ENCODE measurements at regions not wholly inside any gene's neighbourhood (a gene's known extent, or its start where the extent isn't known, plus 50 kb on each side); places are given as distances from the start of the nearest gene placed in this dataset.
"Not testable (repeated sequence)": the region's sequence is repeated elsewhere in the genome, so short reads cannot be mapped to it uniquely, and the experiment has no call there.

DNA sequence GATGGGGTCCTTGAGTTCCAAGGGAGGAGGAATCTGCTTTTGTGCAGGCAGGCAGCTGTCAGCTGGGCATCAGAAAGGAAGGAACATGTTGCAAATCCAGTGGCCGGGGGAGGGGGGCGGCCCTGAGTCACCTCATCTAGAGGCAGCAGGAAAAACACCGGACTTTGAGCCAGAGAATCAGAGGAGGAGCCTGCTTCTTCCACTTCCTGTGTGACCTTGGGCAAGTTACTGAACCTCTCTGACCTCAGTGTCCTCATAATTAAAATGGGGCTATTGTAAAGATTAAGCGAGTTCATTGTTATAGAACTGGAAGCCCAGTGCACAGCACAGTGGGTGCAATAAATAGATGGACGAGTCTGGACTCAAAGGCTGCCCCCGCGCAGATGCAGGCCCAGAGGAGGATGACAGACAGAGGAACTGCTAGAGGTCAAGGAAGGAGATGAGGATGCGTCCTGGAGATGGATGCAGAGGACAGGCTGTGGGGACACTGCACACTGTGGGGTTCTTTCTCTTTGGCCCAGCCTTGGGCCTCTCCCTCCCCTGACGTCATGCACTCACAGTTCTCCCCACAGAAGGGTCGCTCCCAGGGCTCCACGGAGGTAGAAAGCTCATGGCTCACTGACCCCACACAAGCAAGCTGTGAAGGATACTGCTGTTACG lies 714.3 kb downstream of the MATN1 start:
- DNase-seq, result no peak

DNA sequence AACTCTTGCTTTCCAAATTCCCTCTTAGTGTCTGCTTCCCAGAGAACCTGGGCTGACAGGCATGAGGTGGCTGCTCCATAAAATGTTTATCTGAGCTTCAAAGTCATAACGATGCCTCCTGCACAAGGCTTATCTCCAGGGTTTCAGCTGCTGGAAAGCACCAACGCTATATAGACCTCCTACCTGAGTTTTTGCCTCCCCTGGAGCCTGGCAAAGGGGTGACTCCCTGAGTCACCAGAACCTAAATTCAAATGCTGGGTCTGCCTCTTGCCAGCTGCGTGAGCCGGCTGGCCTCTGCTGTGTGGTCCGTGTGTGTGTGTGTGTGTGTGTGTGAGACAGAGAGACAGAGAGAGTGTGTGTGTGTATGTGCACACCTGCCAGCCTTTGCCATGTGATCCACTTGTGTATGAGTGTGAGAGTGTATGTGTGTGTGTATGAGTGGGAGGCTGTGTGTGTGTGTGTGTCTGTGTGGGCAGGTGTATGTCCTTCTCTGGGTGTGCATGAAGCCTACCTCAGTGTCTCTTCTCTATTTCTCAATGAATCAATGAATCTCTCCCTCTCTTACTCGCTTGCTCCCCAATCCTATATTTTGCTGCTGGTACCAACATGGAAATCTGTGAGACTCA lies 714.9 kb downstream of the MATN1 start:
- DNase-seq, result no peak

DNA sequence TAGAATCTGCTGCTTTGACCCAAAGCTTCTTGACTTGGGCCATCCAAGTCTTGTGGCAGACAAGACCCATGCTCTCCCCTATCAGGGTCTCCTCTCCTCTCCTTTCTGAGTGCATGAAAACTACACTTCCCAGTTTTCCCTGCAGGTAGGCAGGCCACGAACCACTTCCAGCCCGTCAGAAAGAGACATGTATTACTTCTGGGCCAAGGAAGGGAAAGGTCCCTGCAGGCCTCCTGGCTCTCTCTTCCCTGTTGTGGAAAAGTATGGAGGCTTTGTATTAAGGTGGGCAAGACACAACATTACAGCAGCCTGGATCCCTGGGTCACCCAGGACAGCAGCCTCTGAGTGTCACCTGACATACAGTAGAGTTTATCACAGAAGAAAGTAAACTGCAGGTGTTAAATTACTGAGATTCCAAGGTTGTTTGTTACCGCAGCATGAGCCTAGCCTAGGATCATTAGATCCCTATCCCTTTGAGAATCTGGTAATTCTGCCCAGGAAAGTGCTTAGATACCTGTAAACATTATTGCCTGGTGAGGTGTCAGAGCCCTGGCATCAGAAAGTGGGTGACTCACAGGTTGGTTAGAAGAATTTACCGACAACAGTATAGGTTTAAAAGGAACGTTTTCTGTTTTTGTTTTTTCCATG lies 717.3 kb downstream of the MATN1 start:
- DNase-seq, result no peak

DNA sequence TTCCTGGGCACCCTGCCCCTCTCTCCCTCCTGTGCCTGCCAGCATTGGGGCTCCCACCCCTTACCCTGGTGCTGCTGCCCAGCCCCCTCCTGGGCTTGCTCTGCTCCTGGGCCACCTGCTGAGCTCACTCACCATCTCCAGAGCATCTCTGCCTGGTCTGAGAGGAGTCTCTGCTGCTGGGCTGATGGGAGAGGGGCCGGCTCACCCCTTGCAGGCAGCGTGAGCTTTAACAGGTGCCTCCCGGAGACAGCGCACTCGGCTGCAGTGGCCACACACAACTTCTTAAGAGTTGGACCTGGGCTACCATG lies 721.7 kb downstream of the MATN1 start:
- DNase-seq, result no peak

DNA sequence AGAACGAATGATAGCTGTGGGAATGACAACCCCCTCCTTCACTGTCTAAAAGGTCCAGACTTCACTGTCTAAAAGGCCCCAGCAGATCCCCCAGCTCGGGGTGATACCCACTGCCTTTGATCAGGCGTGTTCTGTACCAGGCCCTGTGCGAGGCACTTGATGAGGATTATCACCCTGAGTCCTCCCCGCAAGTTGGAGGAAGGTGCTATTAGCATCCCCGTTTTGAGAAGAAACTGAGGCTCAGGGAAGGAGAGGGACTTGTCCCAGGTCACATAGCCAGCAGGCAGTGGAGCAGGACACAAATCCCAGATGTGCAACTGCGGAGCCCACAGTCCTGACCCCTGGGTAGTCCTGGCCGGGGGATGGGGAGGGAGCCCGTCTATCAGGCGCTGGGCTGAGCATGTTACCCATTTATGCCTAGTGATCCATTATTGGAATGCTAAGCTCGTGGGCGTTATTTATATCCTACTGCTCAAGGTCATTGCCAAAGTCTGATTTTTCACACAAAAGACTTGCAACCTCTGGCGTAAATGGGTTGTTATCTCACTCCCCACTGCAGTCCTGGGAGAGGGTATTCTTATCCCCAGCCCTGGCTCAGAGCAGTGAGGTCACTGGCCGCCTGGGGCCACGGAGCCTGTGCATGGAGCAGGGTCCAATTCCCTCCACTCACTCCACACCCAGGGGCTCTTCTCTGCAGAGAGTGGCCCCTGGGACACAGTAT lies 722.2 kb downstream of the MATN1 start:
- no peak for DNase-seq

DNA sequence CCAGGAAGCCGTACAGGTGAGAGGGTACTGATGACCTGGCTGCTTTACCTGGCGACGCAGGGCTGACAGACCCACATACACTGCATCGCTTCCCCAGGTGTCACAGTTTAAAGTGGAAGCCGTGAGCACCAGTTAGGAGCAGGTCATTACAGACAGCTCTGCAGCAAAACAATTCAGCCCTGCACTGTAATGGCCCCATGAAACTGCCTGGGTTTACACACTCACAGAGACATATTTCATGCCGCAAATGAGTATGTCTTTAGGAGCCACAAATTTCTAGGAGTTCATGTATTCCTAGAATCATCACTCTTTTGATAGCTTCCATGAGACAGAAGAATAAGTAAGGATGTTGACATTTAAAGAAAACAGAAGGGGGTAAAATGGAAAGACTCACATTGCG lies 723.1 kb downstream of the MATN1 start:
- no peak for DNase-seq

DNA sequence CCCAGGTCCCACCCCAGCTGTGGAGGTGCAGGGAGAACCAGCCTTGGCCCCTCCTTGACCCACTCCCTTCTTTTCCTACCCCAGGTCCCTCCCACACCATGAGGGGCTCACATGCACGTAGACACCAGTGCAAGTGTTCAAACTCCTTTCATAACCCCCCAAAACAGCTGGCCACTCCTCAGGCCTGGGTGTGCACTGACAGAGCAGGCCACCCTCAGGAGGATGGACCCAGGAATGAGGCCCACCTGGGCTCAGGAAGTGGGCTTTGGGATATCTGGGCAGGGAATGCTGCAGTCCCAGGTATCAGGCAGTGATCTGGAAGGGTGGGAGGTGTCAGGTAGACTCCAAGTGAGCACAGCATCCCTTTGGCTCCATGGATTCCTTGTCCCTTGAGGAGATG lies 723.8 kb downstream of the MATN1 start:
- DNase-seq, result no peak

DNA sequence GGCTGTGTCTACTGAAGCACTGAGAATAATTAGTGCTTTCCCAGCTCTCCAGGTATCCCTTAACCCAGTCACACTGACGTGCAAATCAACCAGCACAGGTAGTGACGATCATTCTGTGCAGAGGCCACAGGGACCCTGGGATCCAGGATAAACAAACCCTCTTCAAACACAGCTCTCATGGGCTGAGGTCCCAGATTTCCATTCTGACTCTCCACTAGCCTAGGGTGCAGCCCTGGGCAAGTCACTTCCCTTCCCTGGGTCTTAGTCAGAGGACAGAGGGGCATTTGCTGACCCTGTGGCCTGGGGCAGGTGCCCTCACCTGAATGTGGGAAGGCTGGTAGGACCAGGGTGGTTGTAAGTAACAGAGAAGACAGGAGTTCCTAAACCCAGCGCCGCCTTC lies 724.7 kb downstream of the MATN1 start:
- DNase-seq, result no peak

DNA sequence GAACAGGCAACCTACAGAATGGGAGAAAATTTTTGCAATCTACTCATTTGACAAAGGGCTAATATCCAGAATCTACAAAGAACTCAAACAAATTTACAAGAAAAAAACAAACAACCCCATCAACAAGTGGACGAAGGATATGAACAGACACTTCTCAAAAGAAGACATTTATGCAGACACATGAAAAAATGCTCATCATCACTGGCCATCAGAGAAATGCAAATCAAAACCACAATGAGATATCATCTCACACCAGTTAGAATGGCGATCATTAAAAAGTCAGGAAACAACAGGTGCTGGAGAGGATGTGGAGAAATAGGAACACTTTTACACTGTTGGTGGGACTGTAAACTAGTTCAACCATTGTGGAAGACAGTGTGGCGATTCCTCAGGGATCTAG lies 725.6 kb downstream of the MATN1 start:
- not testable (repeated sequence) for DNase-seq

DNA sequence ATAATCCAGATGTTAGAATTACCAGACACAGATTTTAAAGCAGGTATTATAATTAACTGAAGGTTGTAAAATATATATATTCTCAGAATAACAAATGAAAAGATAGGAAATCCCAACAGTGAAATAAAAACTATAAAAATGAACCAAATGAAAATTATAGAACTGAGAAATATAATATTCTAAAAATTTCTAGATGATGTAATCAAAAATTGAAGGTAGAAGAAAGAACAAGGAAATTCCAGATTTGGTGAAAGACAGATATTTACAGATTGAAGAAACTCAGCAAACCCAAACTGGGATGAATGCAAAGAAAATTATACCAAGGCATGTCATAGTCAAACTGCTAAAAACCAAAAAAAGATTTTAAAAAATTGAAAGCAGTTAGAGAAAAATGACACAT lies 729.4 kb downstream of the MATN1 start:
- DNase-seq, result no peak

DNA sequence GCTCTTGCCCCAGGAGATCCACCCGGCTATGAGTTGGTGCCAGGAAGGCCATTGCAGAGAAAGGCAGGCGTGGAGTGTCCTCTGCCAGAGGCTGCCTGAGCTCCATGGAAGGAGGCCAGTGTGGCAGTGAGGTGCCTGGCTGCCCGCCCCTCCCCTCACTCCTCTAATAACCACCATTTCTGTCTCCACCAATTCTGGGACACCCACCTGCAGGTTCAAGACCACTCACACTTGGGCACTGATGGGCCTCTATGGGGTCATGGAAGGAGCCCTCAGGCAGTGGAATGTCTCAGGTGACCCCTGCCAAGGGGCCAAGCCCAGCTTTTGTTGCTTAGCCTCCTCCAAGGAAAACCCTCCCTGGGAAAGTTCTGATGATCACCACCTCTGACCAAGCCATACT lies 731.6 kb downstream of the MATN1 start:
- DNase-seq, result no peak

DNA sequence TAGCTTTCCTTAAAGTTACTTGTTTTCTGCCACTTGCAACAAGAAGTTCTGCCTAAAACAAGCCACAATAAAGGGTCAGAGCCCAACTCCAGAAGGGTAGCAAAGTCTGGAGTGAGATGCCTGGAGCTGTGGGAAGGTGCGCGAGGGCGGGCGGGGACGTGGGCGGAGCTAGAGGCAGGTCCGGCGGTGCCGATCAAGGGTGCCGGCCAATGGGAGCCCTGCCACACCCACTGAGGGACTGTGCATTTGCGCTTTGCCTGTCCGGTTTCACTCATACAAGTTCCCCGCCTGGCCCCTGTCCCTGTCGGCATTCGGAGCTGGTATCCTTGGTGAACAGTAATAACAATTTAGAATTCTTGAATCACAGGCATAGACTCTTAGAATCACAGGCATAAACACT lies 732.4 kb downstream of the MATN1 start:
- no peak for DNase-seq

DNA sequence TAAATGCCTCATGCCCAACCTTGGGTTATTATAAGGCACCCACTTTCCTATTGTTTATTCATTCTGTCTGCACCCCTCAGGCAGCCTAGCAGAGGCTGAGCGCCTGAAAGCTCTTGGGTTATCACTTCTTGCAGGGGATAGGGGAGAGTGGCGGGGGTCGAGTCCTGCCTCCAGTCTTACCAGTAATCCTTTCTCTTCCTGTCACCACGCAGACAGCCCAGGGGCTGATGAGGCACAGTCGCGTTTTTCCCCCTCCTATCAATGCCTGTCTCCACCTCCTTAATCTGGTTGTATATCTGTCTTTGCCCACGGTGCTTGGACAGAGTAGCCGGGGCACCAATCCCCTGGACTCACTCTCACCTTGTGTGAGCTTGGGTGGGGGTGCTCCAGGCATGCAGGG lies 733.1 kb downstream of the MATN1 start:
- DNase-seq, result no peak

DNA sequence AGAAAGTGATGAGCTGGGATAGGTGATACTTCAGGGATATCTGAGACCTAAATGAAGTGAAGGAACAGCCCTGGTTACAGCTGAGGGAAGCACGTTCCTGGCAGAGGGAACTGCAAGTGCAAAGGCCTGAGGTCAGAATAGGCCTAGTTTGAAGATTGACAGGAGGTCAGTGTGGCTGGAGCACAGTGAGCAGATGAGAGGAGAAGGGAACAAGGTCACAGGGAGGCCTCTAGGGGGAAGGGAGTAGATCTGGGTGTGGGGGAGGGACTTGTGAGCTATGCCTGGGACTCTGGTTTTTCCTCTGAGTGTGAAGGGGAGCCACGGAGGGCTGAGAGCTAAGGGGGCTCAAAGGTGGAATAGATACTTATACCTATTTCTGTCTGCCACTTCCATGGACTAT lies 736.4 kb downstream of the MATN1 start:
- no peak for DNase-seq

DNA sequence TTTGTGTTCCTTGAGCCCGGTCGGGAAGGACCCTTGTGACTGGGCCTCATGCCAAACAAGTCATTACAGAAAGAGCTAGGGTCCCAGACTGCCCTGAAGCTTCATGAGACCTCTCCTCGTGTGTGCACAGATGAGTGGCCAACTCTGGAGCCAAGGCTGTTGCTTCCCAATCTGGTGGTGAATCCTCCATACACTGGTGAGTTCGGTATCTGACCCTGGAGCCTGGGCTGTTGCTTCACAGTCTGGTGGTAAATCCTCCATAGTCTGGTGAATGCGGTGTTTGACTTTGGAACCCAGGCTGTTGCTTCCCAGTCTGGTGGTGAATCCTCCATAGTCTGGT lies 737.8 kb downstream of the MATN1 start:
- no peak for DNase-seq

DNA sequence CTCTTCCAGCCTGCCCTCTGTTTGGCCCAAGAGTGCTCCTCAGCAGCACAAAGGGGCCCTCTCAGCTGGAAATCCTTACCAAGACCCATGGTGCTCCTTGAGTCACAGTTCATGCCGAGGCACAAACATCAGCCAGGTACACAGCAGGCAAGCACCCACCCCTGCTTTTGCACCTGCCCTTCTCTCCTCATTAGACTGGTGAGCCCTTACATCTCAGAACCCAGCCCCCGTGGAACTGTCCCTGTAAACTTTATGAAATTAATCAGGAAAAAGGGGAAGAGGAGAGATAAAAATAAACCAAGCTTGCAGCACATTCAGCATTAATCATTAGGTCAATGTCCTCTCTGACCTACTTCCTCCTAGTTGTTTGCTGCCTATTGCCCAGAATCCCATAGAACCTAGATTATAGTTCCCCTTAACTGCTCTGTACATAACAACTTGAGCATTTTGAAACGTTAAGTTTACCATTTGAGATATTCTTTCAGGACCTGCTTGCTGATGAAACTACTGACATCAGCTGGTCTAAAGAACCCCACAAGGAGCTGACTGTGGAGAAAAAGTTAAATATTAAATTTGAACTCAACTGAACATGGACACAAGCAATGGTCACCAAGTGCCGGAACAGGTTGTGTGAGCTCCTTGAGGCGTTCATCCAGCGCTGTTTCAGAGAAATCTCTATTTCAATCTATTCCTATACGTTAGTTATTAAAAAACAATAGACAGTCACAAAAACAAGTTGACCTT lies 738.4 kb downstream of the MATN1 start:
- no peak for DNase-seq

DNA sequence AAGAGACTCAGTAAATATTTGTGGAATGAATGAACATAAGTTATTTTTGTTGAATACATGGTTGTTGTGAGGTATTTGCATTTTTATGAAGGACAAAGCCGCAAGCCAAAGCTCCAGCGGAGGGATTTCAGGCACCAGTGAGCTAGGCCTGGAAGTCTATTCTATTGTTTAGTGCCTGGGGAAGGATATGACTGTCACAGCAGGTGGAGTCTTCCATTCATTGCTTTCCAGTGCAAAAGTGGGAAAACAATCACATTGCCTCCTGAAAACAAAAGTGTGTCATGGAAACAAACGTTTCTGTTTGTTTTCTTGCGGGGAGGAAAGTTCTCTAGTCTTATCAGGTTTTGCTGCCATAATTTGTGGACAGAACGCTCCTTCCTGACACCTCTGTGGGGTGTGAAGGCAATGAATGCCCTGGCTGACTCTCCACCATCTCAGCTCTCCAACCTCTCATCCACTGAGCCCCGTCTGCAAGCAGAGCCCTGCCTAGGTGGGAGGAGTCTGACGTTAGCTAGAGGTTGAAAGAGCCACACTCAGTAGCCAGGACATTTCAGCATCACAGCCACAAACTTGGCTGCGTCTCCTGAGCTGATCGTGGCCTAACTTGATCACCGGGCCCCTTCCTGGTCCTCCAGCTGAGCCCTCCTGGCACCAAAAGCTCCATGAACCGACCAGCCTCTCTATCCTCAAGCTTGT lies 739.1 kb downstream of the MATN1 start:
- no peak for DNase-seq

DNA sequence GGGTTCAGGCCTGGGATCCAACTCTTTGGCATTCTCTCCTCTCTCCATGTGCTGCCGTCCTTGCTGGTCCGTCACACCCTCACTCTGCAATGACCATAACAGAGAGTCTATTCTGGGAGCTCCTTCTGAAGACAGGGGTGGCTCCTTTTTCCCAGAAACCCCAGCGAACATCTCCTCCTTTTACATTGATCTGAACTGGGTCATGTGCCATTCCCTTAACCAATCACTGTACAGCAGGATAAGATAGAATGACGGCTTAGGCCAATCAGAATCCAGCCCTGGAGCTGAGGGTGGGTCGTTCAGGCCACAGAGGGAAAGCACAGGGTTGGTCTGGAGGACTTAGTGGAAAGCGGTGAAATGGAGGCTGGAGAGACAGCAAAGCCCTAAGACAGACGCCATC lies 740.1 kb downstream of the MATN1 start:
- DNase-seq, result no peak

DNA sequence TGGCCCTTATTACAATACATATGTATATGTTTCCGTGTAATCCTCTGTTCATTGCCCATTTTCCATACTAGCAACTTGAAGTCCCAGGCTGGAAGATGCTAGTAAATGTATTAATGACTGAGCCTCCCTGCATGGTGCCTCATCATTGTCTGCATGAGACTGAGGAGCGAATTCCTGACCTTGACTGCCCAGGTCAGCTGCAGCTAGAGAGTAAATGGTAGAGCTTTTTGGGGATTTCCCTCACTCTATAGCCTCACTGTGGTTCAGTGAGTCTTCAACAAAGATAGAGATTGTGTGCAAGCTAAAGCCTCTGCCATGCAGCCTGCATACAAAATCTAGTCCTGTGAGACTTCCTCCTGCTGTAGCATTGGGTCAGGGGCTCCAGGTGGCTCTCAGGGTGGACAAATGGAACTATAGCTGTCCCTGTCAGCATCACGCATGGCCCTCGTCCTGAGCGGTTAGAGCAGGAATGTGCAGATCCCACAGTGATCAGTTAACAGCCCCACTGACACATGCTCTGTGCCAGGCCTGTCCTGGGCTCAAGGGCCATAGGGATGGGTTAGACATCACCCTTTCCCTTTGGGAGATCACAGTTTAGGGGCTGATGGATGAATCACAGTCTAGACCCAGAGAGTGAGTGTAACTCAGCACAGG lies 741.7 kb downstream of the MATN1 start:
- no peak for DNase-seq

DNA sequence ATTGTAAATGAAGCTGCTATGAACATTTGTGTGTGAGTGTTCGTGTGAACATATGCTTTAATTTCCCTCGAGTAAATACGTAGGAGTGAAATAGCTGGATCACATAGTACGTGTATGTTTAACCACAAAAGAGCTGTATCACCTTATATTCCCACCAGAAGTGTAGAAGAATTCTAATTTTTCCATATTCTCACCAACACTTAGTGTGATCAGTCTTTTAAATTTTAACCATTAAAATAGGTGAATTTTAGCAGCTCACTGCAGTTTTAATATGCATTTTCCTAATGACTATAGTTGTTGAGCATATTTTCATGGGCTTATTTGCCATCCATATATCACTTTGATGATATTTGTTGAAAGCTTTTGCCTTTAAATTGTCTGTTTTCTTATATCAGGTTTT lies 741.2 kb downstream of the PTPRU start:
- DNase-seq, result no peak

DNA sequence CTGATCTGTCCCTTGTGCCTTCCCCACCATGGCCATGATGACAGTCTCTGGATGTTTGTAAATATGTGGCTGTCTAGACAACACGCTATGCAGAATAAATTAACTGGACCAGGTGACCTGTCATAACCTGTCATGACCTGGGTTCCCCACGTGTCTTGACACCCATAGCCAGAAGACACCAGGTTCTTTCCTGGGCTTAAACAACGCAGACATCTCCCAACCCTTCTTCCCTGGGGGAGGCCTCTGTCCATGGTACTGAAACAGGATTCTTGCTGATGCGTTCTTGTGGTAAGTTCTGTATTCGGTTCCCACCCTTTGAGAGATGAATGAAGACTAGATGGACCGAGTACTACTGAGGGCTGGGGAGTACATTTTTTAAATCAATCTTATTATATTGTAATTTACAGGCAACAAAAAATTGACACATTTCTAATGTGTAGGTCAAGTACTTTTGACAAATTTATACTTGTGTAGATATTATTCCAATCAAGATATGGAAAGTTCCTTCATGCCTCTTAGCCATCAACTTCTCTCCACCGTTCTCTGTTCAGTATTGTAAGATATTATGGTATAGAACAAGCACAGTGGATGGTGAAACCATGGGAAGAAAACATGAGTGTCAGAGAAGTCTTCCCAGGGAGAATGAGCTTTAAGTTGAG lies 738.8 kb downstream of the PTPRU start:
- no peak for DNase-seq

DNA sequence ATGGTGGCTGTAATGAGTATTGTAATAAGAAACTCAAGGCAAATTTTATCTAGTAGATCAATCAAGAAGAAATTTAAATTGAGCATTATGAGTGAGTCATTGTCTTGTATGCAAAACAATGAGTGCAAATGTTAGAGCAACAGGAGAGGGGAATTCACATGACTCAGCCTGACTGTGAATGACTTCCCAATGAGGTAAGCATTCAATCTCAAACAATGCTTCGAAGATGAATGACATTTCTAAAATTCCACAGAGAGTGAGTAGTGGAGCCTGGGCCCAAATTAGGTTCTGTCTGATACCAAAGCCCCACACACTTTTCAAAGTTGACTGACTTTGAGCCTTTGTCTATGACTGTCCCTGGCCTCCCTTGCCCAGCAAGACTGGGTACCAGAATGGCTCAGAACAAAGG lies 738.0 kb downstream of the PTPRU start:
- DNase-seq, result no peak

Data from NCI-H1092 (cell line).